Inferior parietal cortex (tissue), 1 donor: ENCODE measurements at regions not wholly inside any gene's neighbourhood (a gene's known extent, or its start where the extent isn't known, plus 50 kb on each side); places are given as distances from the start of the nearest gene placed in this dataset.

Source experiments
- DNase-seq: peaks from one replicate; pipeline ENCODE4 v3.0.0-alpha.2; 2016; ENCODE audit errors: extremely low spot score

DNA sequence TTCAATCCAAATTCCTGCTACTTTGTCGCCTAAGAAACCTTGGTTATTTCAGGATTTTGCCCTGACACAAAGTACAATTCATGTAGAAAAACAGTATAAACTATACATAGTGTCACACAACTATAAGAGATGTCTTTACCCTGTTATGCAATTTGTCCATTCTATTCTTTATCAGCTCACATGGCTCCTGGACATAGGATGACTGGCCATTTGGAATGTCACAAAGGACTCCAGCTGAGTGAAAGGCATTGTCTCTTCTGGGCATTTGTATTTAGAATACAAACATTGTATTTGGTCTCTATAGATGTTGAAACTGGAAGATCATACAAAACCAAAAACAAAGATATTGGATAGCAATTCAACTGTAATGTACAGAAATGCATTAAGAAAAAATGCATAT lies 944.6 kb upstream of the LRRTM1 start:
- no peak for DNase-seq

DNA sequence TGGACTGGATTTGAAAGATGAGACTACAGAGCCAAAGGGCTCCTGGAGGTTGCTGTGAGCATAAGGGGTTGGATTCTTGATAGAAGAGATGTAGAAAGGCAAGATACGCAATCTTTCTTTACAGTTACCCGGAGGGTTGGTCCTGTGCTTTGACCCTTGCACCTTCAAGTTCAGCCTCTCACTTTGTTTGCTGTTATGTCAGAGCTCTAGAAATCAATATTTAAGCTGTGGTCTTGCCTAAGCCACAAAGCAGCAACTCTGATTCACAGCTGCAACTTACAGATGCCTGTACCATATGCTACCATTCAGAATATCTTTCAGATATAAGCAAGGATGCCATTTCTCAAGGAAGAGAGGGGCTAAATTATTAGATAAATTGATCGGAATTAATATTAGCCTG lies 943.1 kb upstream of the LRRTM1 start:
- no peak for DNase-seq

DNA sequence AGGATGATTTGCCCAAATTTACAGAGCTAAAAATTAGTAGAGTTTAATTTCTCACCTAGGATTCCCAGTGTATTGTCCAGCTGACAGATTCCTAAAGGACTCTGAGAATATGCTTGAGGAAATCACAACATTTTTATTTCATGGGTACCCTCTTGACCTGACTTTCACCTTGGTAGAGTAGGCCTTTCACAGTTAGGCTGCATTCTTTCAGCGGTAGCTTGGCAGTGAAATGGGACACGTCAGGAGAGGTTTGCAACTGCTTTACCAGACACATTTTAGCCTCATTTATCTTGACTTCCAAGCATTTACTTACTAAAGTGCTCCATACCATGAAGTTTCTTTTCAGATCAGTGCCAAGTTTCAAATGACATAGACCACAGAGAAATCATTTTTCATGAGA lies 937.9 kb upstream of the LRRTM1 start:
- no peak for DNase-seq

DNA sequence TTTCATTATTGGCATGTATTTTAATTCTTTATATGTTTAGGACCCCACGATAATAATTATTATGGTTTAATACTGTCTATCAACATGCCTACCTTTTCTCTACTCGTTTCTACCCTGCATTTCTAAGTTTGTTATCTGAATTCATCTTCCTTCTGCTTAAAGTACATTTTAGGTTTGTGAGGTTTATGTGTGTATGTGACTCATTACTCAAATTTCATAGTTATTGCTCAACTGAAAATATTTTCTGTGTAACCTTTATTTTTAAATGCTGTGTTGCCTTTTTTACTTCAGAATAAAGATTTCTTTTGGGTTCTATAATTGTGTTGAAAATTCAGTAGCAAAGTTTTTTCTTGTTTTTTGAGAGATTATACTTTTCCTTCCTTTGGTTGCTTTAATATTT lies 933.9 kb upstream of the LRRTM1 start:
- no peak for DNase-seq

DNA sequence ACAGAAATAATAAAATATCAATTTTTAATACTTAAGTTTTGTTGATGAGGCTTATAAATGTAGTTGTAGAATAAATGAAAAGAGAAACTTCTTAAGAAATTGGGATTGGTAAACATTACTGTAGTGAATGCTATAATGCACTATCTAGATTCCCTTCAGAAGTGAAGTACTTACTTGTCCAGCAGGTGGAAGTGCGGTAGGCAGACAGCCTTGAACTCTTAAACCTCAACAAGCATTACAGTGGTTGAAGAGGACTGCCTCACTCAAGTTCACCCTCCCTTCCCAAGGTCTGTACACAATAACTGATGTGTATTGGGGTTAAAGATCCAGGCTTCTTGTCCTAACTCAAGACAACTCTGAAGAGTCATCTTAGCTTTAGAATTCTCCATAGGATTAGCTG lies 931.0 kb upstream of the LRRTM1 start:
- no peak for DNase-seq

DNA sequence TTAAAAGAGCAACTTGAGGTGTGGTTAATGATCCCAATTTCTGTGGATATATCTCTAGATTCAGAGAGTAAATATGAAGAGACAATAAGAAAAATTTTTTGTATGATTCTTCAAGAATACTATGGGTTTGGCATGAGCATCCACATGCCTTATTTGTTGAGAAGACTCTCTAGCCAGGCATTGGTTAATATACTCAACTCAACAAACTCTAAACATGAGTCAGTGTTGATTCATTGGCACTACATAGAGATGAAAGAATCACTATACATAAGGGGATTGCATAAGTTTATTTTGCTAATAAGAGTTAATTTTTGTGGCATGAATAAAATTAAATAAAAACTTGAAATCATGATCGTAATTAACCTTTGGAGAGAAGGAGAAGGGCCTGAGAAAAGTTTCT lies 930.2 kb upstream of the LRRTM1 start:
- no peak for DNase-seq

DNA sequence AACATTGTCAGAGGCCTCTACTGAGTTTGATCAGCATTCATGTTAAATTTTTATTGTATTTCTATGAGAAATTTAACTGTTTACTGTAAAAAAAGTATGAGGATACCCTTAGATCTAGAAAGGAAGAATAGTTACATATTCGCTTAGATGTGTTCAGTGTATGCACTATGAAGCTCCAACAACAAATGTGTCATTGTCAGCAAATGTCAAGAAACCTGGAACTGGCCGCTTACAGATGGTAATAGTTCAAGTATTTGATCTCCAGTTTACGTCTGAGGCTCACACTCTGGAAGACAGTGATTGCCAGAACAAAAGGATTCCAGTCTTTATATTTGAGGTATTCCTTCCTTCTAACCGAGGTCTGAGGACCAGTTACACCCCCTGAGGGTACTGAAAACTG lies 921.2 kb upstream of the LRRTM1 start:
- DNase-seq = no peak

DNA sequence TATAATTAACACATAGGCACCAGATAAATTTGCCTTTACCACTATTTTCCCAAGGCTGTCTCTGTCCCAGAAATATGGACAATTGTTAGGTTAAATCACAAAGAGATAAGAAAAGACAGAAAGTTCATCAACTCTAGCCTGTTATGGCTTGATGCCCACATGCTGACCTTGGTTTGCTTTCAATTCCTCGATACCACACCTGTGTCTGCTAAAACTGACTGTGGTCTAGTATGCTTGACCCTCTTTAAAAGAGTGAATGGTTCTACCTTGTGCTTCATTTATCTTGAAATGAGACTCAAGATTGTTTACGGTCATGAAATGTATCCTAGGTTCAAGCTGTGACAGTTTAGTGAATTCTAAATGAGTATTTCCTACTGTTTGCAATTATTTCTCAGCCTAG lies 909.0 kb upstream of the LRRTM1 start:
- no peak for DNase-seq

DNA sequence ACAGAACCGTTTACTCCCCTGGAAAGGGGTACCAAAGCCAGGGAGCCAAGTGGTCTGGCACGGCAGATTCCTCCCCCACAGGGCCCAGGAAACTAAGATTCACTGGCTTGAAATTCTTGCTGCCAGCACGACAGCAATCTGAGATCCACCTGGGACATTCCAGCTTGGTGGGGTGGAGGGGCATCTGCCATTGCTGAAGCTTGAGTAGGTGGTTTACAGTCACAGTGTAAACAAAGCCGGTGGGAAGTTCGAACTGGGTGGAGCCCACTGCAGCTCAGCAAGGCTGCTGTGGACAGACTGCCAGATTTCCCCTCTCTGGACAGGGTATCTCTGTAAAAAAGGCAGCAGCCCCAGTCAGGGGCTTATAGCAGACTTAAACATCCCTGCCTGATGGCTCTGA lies 901.7 kb upstream of the LRRTM1 start:
- DNase-seq = no peak

DNA sequence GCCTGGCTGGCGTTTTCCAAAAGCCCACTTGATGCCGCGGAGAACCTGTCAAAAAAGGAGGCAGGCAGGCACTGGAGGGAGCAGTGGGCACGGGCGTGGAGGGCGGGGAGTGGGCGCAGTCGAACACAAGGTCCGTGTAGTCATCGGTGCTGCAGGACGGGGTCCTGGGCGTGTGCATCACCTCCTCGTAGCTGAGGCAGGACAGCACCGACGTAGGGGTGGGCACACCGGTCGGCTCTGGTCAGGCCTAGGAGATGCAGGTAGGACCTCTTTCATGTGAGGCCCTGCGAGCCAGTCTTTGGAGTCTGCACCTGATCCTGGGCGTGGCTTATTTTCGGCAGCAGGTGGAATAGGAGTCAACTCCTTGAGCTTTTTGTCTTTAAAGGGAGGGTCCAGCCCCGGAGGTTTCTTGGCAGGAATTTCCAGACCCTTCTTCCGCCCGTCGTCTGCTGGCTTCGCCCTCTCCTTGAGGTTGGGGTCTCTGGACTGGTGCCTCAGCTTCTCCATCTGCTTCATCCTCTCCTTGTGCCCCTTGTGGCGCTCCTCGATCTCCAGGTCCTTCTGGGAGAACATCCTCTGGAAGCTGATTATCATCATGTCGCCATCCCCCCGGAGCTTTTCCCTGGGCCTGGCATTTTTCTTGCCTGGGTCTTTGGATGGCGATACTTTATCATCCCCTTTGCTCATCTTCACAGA lies 892.5 kb upstream of the LRRTM1 start:
- no peak for DNase-seq

DNA sequence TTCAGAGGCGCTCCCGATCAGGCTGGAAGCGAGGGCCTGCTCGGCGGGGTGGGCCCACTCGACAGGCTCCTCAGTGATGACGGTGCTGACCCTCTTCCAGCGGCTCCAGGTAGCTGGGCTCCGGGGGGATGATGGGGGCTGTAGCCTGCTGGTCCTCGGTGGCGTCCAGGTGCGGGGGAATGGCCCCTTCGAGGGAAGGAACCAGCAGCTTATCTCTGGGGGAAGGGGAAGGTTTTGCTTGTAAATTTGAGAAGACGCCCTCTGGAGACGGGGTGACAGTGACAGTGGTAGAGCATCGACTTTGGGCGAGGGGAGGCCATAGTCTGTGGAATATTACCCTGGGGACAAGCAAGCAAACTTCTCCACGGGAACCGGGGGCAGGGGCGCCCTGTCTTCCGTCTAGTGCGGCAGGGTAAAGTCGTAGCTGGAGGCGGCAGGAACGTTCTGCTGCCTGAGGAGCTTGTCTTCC lies 891.9 kb upstream of the LRRTM1 start:
- DNase-seq = no peak

DNA sequence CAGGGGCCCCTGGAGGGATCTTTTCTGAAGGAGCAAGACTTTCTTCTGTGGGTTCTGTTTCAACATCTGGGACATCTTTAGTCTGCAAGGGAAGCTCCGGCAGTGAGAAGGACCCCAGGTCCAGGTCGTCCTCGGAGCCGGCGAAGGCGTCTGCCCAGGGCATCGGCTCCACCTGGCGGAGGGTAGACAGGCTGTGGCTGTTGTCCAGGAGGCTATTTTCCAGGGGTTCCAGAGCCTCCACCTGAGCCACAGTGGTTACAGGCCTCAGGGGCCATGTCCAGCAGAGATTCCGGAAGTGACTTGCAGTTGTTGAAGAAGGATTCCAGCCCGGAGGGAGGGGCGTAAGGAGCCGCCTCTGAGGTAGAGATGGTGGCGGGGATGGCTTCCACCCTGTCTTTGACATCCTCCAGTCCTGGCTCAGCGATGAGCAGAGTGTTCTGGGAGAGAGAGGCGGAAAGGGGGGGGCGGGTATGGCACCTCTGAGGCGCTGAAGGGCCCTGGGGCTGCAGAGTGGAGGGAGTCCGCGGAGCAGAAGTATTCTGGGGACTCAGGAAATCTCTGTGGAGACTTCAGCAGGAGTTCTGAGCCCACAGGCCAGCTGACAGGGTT lies 891.3 kb upstream of the LRRTM1 start:
- no peak for DNase-seq

DNA sequence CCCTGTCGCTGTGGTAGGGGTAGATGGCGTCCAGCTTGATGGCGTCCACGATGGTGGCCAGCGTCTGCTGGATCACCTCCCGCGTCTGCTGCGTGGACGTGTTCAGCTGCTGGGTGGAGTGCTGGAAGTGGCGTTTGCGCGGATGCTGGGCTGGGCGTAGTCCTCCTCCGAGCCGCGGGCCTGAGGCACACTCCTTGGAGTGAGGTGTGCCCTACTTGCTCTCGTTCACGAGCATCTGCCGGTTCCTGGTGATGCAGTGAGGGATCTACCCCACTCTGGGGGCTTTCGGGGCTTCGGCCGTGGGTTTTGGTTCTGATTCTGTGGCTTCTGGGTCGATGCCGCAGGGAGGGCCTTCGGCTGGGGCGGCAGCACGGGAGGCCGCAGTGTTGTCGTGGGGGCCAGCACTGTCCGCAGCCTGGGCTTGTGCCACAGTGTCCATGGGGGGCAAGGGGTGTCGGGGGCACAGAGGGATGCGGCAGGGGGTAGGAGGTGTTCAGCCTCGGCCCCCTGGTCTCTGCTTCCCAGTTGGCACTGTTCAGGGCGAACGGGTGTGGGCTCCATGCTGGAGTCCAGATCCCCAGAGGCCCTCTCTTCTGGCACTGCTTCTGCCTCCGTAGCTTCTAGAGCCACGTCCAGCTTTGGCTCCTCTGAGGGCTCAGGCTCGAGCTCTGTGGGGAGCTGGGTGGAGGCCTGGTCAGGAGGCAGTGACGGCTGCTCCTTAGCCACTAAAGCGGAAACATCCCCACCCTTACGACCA lies 890.6 kb upstream of the LRRTM1 start:
- no peak for DNase-seq

DNA sequence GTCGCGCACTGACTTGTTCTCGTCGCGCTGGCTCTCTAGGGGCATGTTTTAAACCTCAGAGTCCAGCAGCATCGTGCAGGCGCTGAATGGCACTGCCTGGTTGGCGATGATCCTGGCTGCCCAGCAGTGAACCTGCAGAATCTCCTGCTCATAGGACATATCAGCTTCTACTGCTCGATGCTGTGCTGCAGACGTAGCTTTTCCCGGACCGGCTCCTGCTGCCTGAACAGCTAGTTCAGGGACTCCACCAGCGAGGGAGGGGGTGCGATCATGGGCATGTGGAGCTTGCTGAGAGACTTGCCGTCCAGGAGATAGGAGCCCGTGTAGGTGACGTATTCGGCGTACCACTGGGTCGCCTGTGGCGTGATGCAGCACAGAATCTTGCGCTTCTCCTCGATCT lies 890.0 kb upstream of the LRRTM1 start:
- DNase-seq = no peak

DNA sequence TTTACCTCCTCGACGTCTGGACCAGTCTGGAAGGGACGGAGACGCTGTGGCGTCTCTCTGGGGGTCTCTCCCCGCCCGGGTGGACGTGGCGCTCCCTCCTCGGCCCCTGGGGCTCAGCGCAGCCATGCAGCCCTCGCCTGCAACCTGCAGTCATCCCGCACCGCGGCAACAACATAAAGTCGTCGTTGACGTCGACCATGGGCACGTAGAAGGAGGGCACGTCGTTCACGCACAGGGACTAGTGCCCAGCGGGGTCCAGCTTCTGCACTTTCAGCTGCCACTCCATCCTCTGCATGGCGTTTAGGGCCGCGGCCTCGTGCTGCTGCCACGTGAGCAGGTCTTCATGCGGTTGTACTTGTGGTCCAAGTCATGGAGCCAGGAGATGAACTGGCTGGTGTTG lies 889.6 kb upstream of the LRRTM1 start:
- DNase-seq = no peak

DNA sequence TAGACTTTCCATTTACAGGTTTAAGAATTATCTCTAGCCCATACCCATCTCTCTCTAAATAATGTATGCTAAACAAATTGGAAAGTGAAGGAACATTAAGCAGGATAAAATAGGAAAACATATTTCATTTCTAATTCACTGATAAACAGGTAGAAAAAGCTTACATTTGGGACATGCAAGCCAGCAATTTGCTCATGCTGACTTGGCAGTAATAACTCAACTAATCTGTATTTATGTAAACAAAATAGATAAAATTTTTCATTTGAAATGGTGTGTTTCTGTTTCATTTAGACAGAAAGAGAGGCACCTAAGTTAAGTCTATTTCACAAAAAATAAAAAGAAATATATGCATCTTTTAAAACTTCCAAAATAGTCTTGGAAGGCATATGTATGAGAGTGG lies 877.3 kb upstream of the LRRTM1 start:
- DNase-seq = no peak

DNA sequence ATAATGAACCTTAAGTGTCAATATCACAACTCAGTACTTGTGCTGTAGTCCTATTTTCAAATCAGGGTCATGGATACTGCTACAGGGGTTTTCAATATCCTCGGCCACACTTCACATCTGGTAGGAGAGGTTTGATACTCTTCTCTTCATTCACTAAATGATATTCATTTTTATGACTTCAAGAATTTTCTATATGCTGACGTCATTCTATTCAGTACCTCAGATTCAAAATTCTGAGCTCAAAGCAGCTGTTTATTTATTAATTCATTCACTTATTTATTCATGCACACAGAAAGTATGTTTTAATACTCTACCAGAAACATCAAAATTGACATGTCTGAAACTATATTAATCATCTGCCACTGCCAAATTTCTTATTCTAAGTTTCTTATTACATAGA lies 866.9 kb upstream of the LRRTM1 start:
- DNase-seq = no peak

DNA sequence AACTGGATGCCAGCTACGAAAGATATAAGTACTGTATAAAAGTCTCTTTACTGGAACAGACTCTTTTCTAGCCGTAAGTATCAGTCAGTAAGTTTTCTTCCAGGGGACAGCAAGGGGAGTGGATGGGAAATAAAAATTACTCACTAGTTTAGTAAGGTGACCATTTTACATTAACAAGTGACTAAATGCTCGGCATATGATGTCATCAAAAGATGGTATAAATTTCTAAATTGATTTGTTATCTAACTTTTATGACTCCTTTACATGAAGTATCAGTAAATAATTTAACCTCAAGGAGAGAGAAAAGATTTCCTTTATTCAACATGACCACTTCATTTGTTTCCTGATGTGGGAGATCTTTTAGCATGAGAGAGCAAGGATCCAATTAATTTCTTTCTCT lies 859.0 kb upstream of the LRRTM1 start:
- DNase-seq = no peak

DNA sequence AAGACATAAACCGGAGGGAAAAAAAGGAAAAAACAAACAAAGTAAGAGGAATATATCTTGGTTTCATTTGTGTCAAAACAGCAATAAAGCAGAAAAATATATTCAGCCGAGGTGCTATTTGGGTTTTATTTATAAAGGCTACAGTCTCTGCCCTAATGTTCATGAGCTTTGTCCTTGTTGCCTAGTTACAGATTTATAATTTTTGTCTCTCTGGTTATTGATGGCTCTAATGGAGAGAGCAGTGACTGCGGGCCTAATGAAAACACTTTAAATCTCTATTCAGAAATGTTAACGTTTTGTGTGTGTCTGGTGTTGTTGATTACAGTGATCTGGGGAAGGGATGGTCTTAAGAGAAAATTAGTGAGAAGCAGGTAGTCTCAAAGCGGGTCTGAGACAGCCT lies 854.0 kb upstream of the LRRTM1 start:
- no peak for DNase-seq

DNA sequence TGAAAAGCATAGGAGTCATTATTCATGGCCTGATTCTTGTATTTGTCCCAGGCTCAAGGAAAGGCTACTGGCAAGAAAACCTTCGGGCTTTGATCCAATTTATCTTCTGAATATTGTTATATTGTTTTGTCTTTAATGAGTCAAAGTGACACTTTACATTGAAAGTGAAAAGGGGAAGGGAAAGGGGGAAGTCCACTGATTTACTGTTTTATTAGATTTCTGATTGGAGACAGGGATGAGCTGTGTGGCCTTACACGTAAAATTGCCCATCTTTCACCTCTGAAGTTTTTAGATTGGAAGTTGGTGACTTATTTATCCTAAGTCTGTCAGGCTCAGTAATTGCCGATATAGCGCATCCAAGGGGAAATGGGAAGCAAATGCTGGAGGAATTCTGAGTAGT lies 843.8 kb upstream of the LRRTM1 start:
- DNase-seq = no peak

DNA sequence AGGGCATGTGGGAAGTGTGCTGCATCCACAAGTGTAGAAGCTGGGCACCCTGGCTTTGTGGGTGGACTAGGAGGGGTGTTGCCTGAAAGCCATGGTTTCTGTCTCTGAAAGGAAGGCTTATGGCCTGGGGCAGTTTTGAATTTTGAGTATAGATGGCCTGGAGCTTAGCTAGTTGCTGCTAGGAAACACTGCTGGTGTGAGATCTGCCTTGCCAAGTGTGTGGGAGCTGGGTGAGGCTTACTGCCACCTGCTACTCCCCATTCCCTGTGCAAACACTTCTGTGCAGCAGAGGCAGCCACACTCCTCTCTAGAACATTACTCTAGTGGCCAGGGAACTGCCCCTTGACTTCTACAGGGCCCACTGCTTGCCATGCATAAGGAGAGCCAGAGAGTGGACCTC lies 831.7 kb upstream of the LRRTM1 start:
- DNase-seq = peak; percentile 5

DNA sequence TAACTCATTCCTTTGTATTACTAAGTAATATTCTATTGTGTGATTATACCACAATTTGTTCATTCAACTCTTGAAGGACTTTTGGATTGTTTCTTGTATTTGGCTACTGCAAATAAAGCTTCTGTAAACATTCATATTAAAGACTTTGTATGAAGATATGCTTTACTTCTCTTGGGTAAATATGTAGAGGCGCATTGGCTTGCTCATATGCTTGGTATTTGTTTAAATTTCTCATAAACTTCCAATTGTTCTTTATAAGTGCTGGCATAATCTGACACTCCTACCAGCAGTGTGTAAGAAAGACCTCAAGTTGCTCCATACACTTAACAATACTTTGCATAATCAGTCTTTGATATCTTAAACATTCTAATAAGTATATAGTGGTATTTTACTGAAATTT lies 792.8 kb upstream of the LRRTM1 start:
- no peak for DNase-seq

DNA sequence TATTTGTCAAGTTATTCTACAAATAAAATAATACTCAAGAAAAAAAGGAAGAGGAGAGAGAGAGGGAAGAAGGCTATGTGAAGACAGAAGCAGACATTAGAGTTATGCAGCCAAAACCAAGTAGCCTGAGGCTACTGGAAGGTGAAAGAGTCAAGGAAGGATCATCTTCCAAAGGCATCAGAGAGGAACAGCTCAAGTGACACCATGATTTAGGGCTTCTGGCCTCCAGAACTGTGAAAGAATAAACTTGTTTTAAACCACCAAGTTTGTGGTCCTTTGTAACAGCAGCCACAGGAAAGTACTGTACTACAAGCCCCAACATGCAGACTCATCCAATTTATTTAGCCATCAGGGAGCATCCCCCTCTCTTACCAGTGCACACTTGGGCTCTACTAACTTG lies 788.5 kb upstream of the LRRTM1 start:
- no peak for DNase-seq
